ENCODE measurements at regions not wholly inside any gene's neighbourhood (a gene's known extent, or its start where the extent isn't known, plus 50 kb on each side); places are given as distances from the start of the nearest gene placed in this dataset.
A peak's percentile ranks its signal among the peaks of the same experiment; 100 is the strongest.
"Not testable (repeated sequence)": the region's sequence is repeated elsewhere in the genome, so short reads cannot be mapped to it uniquely, and the experiment has no call there.

- DNase-seq (ENCODE audit: low spot score): no peak
Measured at GRCh38 chr3:67957268-67957667, 302.9 kb upstream of the SUCLG2 start.

GRCh38 chr3:67947808-67948508, 293.5 kb upstream of the SUCLG2 start:
- no peak for DNase-seq (ENCODE audit: low spot score)

GRCh38 chr3:67946436-67946835, 292.0 kb upstream of the SUCLG2 start:
- no peak for DNase-seq (ENCODE audit: low spot score)

- DNase-seq (ENCODE audit: low spot score): no peak
Measured at GRCh38 chr3:67943546-67943945, 289.1 kb upstream of the SUCLG2 start.

GRCh38 chr3:67941433-67942030, 287.1 kb upstream of the SUCLG2 start:
- DNase-seq (ENCODE audit: low spot score): no peak

GRCh38 chr3:67940210-67940952, 286.0 kb upstream of the SUCLG2 start:
- peak; percentile 36 for DNase-seq (ENCODE audit: low spot score)

GRCh38 chr3:67937498-67938118, 283.2 kb upstream of the SUCLG2 start:
- no peak for DNase-seq (ENCODE audit: low spot score)

GRCh38 chr3:67930394-67930793, 276.0 kb upstream of the SUCLG2 start:
- not testable (repeated sequence) for DNase-seq (ENCODE audit: low spot score)

- no peak for DNase-seq (ENCODE audit: low spot score)
Measured at GRCh38 chr3:67923796-67924195, 269.4 kb upstream of the SUCLG2 start.

GRCh38 chr3:67920969-67921368, 266.6 kb upstream of the SUCLG2 start:
- no peak for DNase-seq (ENCODE audit: low spot score)

GRCh38 chr3:67920311-67920710, 265.9 kb upstream of the SUCLG2 start:
- no peak for DNase-seq (ENCODE audit: low spot score)

GRCh38 chr3:67916353-67916752, 261.9 kb upstream of the SUCLG2 start:
- no peak for DNase-seq (ENCODE audit: low spot score)

- no peak for DNase-seq (ENCODE audit: low spot score)
Measured at GRCh38 chr3:67907735-67908134, 253.3 kb upstream of the SUCLG2 start.

- DNase-seq (ENCODE audit: low spot score): no peak
Measured at GRCh38 chr3:67906261-67906660, 251.8 kb upstream of the SUCLG2 start.

- no peak for DNase-seq (ENCODE audit: low spot score)
Measured at GRCh38 chr3:67901681-67902080, 247.3 kb upstream of the SUCLG2 start.

- DNase-seq (ENCODE audit: low spot score): no peak
Measured at GRCh38 chr3:67898916-67899315, 244.5 kb upstream of the SUCLG2 start.

- DNase-seq (ENCODE audit: low spot score): no peak
Measured at GRCh38 chr3:67897351-67898336, 243.2 kb upstream of the SUCLG2 start.

- no peak for DNase-seq (ENCODE audit: low spot score)
Measured at GRCh38 chr3:67896130-67896529, 241.7 kb upstream of the SUCLG2 start.

- DNase-seq (ENCODE audit: low spot score): no peak
Measured at GRCh38 chr3:67894510-67894909, 240.1 kb upstream of the SUCLG2 start.

GRCh38 chr3:67884345-67884744, 229.9 kb upstream of the SUCLG2 start:
- no peak for DNase-seq (ENCODE audit: low spot score)

GRCh38 chr3:67883766-67884165, 229.4 kb upstream of the SUCLG2 start:
- no peak for DNase-seq (ENCODE audit: low spot score)
